B cell (primary cell): ENCODE measurements at regions not wholly inside any gene's neighbourhood (a gene's known extent, or its start where the extent isn't known, plus 50 kb on each side); places are given as distances from the start of the nearest gene placed in this dataset.

ENCODE experiments used
- ATAC-seq: fragments of 200-7000 bp; cut with Tn5 transposase; one replicate; pipeline ENCODE4 v1.10.0; 2021; ENCODE audit warnings: low read depth, mild to moderate bottlenecking, moderate number of reproducible peaks, moderate library complexity
- CTCF ChIA-PET: fragments of 350-600 bp; sonication (Branson Sonifier 250); formaldehyde crosslinking; loops from one replicate; lab custom pipeline; 2021; ENCODE audit warnings: antibody characterized with exemption, inconsistent platforms; lab: Charles Lee
- POLR2A ChIA-PET: fragments of 350-600 bp; sonication (Branson Sonifier 250); formaldehyde crosslinking; loops from one replicate; lab custom pipeline; 2021; ENCODE audit warnings: antibody characterized with exemption; lab: Charles Lee
- DNase-seq: peaks from one replicate; pipeline ENCODE4 v3.0.0; 2013
- H2AFZ ChIP-seq: 2 replicates; pipeline ENCODE4 v1.6.1; 2012; ENCODE audit warnings: mild to moderate bottlenecking, low read depth, low read length; ENCODE audit not compliant: insufficient read depth, poor library complexity, severe bottlenecking
- H3K27ac ChIP-seq, 2 donors: 1 replicate in 1 of 2; 2 replicates in 1 of 2; pipeline ENCODE4 v1.5.1; 2012 to 2013; ENCODE audit warnings: low read length in 2 of 2, mild to moderate bottlenecking in 2 of 2, moderate library complexity in 1 of 2
- H3K27me3 ChIP-seq, 4 experiments: fragments of 200-600 bp in 1 of 4; sonication (generic) in 1 of 4; replicated peaks in 1 of 4; 1 replicate in 2 of 4; 2 replicates in 2 of 4; pipeline versions ENCODE4 v1.6.1 to v1.7.0; 2013 to 2016; ENCODE audit warnings: low read length in 3 of 4, mild to moderate bottlenecking in 2 of 4, mixed read lengths in 1 of 4, moderate library complexity in 1 of 4; ENCODE audit not compliant: insufficient read depth in 4 of 4, control insufficient read depth in 3 of 4; ENCODE audit errors: control extremely low read depth in 1 of 4
- H3K36me3 ChIP-seq, 2 experiments: replicated peaks in 1 of 2; 1 replicate in 1 of 2; 2 replicates in 1 of 2; pipeline versions ENCODE4 v1.6.1 to v1.7.1; 2013; ENCODE audit warnings: low read length in 1 of 2; ENCODE audit not compliant: insufficient read depth in 2 of 2, control insufficient read depth in 1 of 2; ENCODE audit errors: control extremely low read depth in 1 of 2, extremely low read depth in 1 of 2
- H3K4me1 ChIP-seq, 2 donors: fragments of 200-600 bp in 1 of 2; sonication (generic) in 1 of 2; 1 replicate in 1 of 2; 2 replicates in 1 of 2; pipeline versions ENCODE4 v1.5.1 to v1.6.1; 2013 to 2017; ENCODE audit warnings: low read length in 2 of 2; ENCODE audit not compliant: control insufficient read depth in 2 of 2, insufficient read depth in 2 of 2
- H3K4me2 ChIP-seq: replicated peaks from 2 replicates; pipeline ENCODE3; 2012; ENCODE audit warnings: mild to moderate bottlenecking, low read depth, low read length; ENCODE audit not compliant: poor library complexity, severe bottlenecking
- H3K4me3 ChIP-seq, 5 experiments: fragments of 200-600 bp in 1 of 5; sonication (generic) in 1 of 5; 1 replicate in 3 of 5; 2 replicates in 2 of 5; pipeline versions ENCODE4 v1.5.1 to v1.7.0; 2011 to 2016; ENCODE audit warnings: low read length in 4 of 5, mild to moderate bottlenecking in 4 of 5, low read depth in 2 of 5, control low read depth in 1 of 5, moderate library complexity in 1 of 5; ENCODE audit not compliant: insufficient read depth in 1 of 5; ENCODE audit errors: control extremely low read depth in 1 of 5, extremely low read depth in 1 of 5
- H3K79me2 ChIP-seq: fragments of 200-600 bp; sonication (generic); one replicate; pipeline ENCODE4 v1.6.0; 2016; ENCODE audit warnings: low read length; ENCODE audit not compliant: control insufficient read depth, insufficient read depth
- H3K9ac ChIP-seq: fragments of 200-600 bp; sonication (generic); 2 replicates; pipeline ENCODE4 v1.6.1; 2017; ENCODE audit warnings: mild to moderate bottlenecking, low read length, moderate library complexity
- H3K9me3 ChIP-seq, 3 donors: one replicate each; pipeline versions ENCODE4 v1.6.1 to v1.7.1; 2013; ENCODE audit warnings: low read length in 2 of 3; ENCODE audit not compliant: control insufficient read depth in 2 of 3, insufficient read depth in 1 of 3; ENCODE audit errors: control extremely low read depth in 1 of 3
- H4K20me1 ChIP-seq: 2 replicates; pipeline ENCODE4 v1.6.0; 2012; ENCODE audit warnings: mild to moderate bottlenecking, low read length; ENCODE audit not compliant: insufficient read depth, control insufficient read depth, poor library complexity, severe bottlenecking
- H3K27ac Mint-ChIP-seq: one replicate; pipeline ENCODE4 v1.8.0; 2021; ENCODE audit warnings: mixed read lengths
- H3K27me3 Mint-ChIP-seq: one replicate; pipeline ENCODE4 v1.8.0; 2021; ENCODE audit warnings: mixed read lengths
- H3K4me1 Mint-ChIP-seq: one replicate; pipeline ENCODE4 v1.8.0; 2021; ENCODE audit warnings: mixed read lengths
- H3K4me3 Mint-ChIP-seq: one replicate; pipeline ENCODE4 v1.8.0; 2021; ENCODE audit warnings: mixed read lengths
- H3K9me3 Mint-ChIP-seq: one replicate; pipeline ENCODE4 v1.8.0; 2022; ENCODE audit warnings: mixed read lengths; ENCODE audit not compliant: insufficient read depth
- CTCF ChIP-seq: fragments of 200-600 bp; IDR thresholded peaks from one replicate; pipeline ENCODE4 v1.8.0; 2022; ENCODE audit warnings: antibody characterized with exemption, mild to moderate bottlenecking
- WGBS: methylation state at CpG from one replicate; pipeline ENCODE4 v1.1.5; 2013; ENCODE audit warnings: missing lambda C conversion rate; ENCODE audit not compliant: insufficient coverage; 5-methylcytosine and 5-hydroxymethylcytosine counted together
- intact Hi-C: fragments of 100-400 bp; cut with micrococcal nuclease; formaldehyde crosslinking; loops from one replicate; pipeline ENCODE4 v1.10.0; 2022

GRCh38 chr6:37555040-37555781 is 55.5 kb upstream of the CCDC167 start:
- 25% methylated on average over 13 of the region's 17 CpGs for WGBS

More at GRCh38 chr6:37555040-37555781, 55.5 kb upstream of the CCDC167 start:
- no peaks in the 10 kb centered on the region for H3K27me3 ChIP-seq
- peaks cover 84% of the 10 kb centered on the region for H3K4me1 Mint-ChIP-seq
- H3K4me1 ChIP-seq = peaks cover 91 to 95% of the 10 kb centered on the region in 2 donors
- H3K4me3 ChIP-seq = no peak overlapping the region
- no peak for TF ChIP-seq CTCF
- CTCF ChIA-PET = interaction anchor here (0.6 to 4.0 kb wide), 9 partner anchors 8 to 137 kb away, joined by 3 to 26 read pairs (median 4); no protein-coding TSS in a partner anchor
- H3K4me2 ChIP-seq = peak overlapping the region; percentile 51
- intact Hi-C loops = no loop called here
- POLR2A ChIA-PET = interaction anchor here (0.8 to 1.0 kb wide), 2 partner anchors 8 to 16 kb away, joined by 3 to 6 read pairs; no protein-coding TSS in a partner anchor
- DNase-seq = peak; percentile 46
- H3K79me2 ChIP-seq = no peaks in the 10 kb centered on the region
- H3K27ac Mint-ChIP-seq = peak overlapping the region; percentile 84
- no peaks in the 10 kb centered on the region for H3K27me3 Mint-ChIP-seq
- no peaks in the 10 kb centered on the region for H3K9me3 Mint-ChIP-seq
- peaks cover 0 to under 1% (median 0%) of the 10 kb centered on the region in 3 donors for H3K9me3 ChIP-seq
- H3K27ac ChIP-seq = peak overlapping the region; percentile 21 to 74
- no peaks in the 10 kb centered on the region for H3K36me3 ChIP-seq
- H4K20me1 ChIP-seq = no peaks in the 10 kb centered on the region
- H2AFZ ChIP-seq = peak overlapping the region; percentile 46
- H3K4me3 Mint-ChIP-seq = peak overlapping the region; percentile 66
- ATAC-seq = no peak
- peak overlapping the region; percentile 31 for H3K9ac ChIP-seq
